ENCODE measurements at regions not wholly inside any gene's neighbourhood (a gene's known extent, or its start where the extent isn't known, plus 50 kb on each side); places are given as distances from the start of the nearest gene placed in this dataset.

GRCh38 chr13:75071796-75072195 lies 410.2 kb downstream of the TBC1D4 start:
- TF ChIP-seq POLR2AphosphoS5 (IDR thresholded peaks at IDR 0.05; ENCODE audit: low read depth) (no peak), CTCF (conservative IDR thresholded peaks at IDR 0.05; ENCODE audit: low read depth in 2 of 2) (no peak), STAT1 (IDR thresholded peaks at IDR 0.05; ENCODE audit: unreplicated experiment) (no peak), REST (IDR thresholded peaks at IDR 0.05; ENCODE audit: unreplicated experiment) (no peak), EZH2phosphoT487 (IDR thresholded peaks at IDR 0.05; ENCODE audit: unreplicated experiment) (no peak), EZH2 (IDR thresholded peaks at IDR 0.05; ENCODE audit: low read depth, unreplicated experiment) (no peak), JUNB (IDR thresholded peaks at IDR 0.05; ENCODE audit: unreplicated experiment) (no peak), CREB1 (CRISPR knock-in tag; IDR thresholded peaks at IDR 0.05; ENCODE audit: low read depth) (no peak), ETS1 (IDR thresholded peaks at IDR 0.05) (no peak)
